Stimulated activated naive CD8-positive, alpha-beta T cell treated with anti-CD3 and anti-CD28 coated beads, Interleukin-15, Interleukin-2, amounts not matched to agents 100 U/mL and 50 U/mL, for 24 hours (primary cell): ENCODE measurements at regions not wholly inside any gene's neighbourhood (a gene's known extent, or its start where the extent isn't known, plus 50 kb on each side); places are given as distances from the start of the nearest gene placed in this dataset.
A peak's percentile ranks its signal among the peaks of the same experiment; 100 is the strongest.
"Not testable (repeated sequence)": the region's sequence is repeated elsewhere in the genome, so short reads cannot be mapped to it uniquely, and the experiment has no call there.

ENCODE experiments used
- ATAC-seq: fragments of 150-1000 bp; cut with Tn5 transposase; one replicate; pipeline ENCODE4 v1.10.0; 2021
- DNase-seq: peaks from one replicate; pipeline ENCODE4 v3.0.0; 2021

- DNase-seq (no peak), ATAC-seq (no peak)
Measured at GRCh38 chr6:134675110-134676054, 274.5 kb downstream of the ALDH8A1 start.

- ATAC-seq, result no peak
- DNase-seq, result no peak
Measured at GRCh38 chr6:134674562-134674961, 275.3 kb downstream of the ALDH8A1 start.

- no peak for ATAC-seq
Measured at GRCh38 chr6:134669485-134669884, 280.4 kb downstream of the ALDH8A1 start.

DNA sequence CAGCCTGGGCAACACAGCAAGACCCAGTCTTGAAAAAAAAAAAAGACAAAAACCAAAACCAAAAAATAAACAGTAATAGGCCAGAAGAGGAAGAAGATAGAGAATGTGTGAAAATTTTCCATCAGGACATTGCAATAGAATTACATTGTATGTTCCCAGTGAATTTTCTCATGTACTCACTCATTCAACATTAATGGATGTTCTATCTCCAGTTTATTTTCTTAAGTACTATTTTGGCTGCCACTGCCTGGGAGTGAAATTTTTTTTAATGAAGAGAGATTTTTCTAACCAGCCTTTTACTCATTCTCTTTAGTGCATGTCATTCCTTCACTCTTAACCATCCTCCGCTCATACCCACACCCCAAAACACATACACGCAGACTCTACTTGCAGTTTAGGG lies 282.8 kb downstream of the ALDH8A1 start:
- no peak for ATAC-seq
- no peak for DNase-seq

More at GRCh38 chr6:134669485-134669884, 280.4 kb downstream of the ALDH8A1 start:
- no peak for DNase-seq

- DNase-seq, result no peak
Measured at GRCh38 chr6:134666125-134666524, 283.8 kb downstream of the ALDH8A1 start.

GRCh38 chr6:134665029-134665723 lies 284.7 kb downstream of the ALDH8A1 start:
- DNase-seq (no peak), ATAC-seq (no peak)

More at GRCh38 chr6:134666125-134666524, 283.8 kb downstream of the ALDH8A1 start:
- no peak for ATAC-seq

DNA sequence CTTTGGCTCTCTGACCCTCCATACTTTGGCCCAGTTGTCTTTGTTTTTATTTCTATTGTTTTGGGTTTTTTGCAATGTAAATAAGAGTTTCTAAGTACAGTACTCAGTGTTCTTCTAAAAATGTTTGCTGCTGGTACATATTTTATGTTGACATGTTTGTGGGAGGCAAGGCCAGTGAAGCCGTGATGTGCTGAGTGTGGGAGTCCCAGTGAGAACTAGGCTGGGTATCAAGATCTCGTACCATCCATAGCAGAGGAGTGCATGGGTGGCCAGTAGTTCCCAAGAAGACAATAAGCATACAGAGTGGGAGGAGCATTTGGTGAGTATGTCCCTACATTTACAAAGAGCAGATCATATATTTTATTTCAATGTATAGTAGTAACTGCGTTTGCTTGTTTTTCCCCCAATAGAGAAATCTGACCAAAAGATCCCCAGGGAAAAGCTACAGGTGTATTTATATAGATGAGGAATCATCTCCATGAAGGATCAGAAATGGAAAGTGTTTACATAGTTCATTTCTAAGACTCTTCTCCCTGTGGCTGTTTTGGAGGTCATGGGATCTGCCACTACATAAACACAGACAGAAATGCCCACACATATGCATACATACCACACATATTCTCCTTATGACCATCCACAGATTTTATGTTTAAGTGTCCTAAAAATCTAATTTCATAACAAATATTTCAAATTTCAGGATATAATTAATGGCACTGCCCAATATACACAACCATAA lies 285.9 kb downstream of the ALDH8A1 start:
- DNase-seq, result no peak
- ATAC-seq, result no peak

GRCh38 chr6:134663356-134663755 lies 286.5 kb downstream of the ALDH8A1 start:
- ATAC-seq, result no peak
- no peak for DNase-seq

- DNase-seq, result no peak
- ATAC-seq, result no peak
Measured at GRCh38 chr6:134662077-134662700, 287.7 kb downstream of the ALDH8A1 start.

DNA sequence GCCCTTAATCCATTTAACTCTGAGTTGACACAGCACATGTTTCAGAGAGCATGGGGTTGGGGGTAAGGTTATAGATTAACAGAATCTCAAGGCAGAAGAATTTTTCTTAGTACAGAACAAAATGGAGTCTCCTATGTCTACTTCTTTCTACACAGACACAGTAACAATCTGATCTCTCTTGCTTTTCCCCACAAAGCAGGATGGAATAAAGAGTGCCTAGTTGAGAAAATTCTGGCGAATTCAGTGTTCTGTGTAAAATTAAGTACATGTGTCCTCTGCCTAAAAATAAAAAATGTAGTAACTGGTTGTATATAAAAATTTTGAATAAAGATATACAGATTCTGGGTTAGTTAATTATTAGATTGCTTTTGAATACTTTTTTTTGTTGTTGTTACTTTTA lies 290.0 kb downstream of the ALDH8A1 start:
- ATAC-seq, DNase-seq: not testable (repeated sequence)

DNA sequence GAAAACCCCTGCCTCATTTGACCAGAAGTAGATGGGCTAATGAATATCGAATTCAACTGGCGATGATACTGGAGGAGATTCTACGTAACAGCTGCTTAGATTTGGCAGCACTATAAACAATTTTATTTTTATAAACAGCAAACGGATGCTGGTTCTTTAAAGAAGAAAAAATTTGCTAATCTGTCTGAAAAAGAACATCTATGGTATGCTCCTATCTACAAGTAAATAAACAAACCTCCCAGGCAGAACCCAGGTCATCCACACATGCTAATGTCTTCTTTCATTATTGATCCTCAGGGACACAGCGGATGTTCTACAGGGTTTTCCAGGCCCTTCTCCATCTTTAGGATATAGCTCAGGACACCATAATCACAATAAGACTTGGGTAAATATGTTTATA lies 291.3 kb downstream of the ALDH8A1 start:
- DNase-seq, result no peak
- ATAC-seq, result no peak

GRCh38 chr6:134657751-134658527 lies 292.0 kb downstream of the ALDH8A1 start:
- ATAC-seq, result no peak
- DNase-seq, result no peak

GRCh38 chr6:134657343-134657742 lies 292.6 kb downstream of the ALDH8A1 start:
- DNase-seq (no peak), ATAC-seq (no peak)

DNA sequence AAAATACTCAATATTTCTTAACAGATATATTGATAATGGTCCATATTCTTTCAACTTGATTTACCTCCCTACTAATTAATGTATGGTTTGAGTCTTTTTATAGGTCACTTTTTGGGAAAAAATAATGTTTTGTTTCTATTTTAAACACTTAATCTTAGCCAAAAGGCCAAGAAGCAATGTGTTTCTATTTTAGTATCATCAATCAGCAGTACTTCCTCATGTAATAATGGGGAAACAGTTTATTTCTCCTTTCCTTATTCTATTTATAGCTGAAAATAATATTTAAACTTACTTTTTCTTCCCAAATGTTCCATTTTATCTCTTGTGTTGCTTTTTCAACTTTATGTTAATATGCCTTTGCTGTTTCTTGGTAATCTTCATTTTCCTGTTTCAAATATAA lies 295.1 kb downstream of the ALDH8A1 start:
- ATAC-seq, result no peak

GRCh38 chr6:134651519-134651918 lies 298.4 kb downstream of the ALDH8A1 start:
- ATAC-seq (no peak), DNase-seq (no peak)

More for the DNA sequence above, 295.1 kb downstream of the ALDH8A1 start:
- no peak for DNase-seq

- ATAC-seq (no peak), DNase-seq (no peak)
Measured at GRCh38 chr6:134647861-134648260, 302.0 kb downstream of the ALDH8A1 start.

DNA sequence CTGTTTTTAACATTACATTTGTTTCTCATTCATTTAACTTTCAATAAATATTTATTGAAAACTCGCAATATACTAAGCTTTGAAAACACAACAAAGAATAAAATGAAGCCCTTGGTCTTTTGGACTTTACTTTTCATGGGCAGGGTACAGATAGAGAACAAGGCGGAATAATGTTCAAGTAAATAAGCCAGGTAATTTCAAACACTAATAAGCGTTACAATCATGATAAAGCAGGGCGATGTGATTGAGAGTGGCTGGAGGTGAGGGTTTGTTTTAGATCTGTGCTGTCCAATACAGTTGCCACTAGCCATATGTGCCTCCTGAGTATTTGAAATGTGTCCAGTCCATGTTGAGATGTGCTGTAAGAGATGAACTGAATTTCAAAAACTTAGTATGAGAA lies 307.1 kb downstream of the ALDH8A1 start:
- no peak for DNase-seq
- no peak for ATAC-seq

DNA sequence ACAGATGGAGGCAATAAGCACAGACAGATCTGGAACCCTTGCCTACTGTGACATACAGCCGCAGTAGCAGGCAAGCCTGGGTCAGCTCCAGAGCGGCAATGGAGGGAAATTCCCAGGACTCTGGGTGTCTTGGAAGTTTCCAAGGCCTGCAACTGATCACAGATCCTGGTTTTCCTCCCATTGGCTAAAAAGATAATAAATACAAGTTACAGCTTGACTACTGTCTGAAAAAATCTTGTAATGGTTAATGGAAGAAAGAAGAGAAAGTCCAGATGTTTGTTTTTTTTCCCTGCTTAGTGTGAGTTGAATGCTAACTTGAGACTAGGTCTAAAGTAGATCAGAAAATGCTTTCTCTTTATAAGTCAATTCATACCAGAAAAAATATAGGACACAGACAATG lies 307.6 kb downstream of the ALDH8A1 start:
- no peak for DNase-seq
- ATAC-seq, result no peak

DNA sequence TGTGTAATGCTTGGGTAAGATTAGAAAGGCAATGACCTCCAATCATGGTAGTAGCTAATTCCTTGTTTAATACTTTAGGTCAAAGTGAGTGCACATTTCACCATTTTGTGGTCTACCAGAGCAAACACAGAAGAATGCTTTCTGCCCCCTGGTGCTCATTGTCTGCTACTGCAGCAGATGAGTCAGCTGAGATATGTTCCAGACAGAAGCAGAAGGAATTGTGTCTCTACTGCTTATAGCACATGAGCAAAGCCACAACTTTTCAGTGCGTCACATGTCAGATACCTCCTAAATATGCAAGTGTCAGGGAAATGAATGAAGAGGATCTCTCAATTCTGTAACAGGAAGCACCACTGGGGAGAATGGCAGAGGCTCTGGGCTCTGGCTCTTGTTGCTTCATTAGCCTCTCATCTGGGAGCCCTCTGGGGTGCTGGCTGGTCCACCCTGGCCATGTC lies 308.9 kb downstream of the ALDH8A1 start:
- DNase-seq, result peak; percentile 73
- peak; percentile 80 for ATAC-seq

GRCh38 chr6:134640229-134640628 lies 309.7 kb downstream of the ALDH8A1 start:
- ATAC-seq, result no peak
- DNase-seq, result no peak

GRCh38 chr6:134637847-134638437 lies 312.0 kb downstream of the ALDH8A1 start:
- no peak for DNase-seq
- ATAC-seq, result no peak
